ENCODE measurements at regions not wholly inside any gene's neighbourhood (a gene's known extent, or its start where the extent isn't known, plus 50 kb on each side); places are given as distances from the start of the nearest gene placed in this dataset.
A peak's percentile ranks its signal among the peaks of the same experiment; 100 is the strongest.
"Not testable (repeated sequence)": the region's sequence is repeated elsewhere in the genome, so short reads cannot be mapped to it uniquely, and the experiment has no call there.

DNA sequence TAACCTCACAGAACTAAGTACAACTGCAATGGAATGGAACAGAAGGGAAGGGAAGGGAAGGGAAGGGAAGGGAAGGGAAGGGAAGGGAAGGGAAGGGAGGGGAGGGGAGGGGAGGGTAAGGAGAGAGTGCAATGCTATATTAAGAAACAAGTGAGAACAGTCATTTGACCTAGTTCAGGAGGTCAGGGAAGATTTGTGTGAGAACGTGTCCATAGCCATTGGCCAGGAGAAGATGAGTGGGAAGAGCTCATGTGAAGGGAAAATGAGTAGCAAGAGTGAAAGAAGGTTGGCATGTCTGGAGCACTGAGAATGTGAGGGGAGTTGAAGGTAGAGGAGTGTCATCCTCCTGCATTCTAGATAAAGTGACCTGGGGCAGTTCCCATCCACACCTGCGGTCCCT is 481.6 kb downstream of the IRS1 start:
- DNase-seq, result no peak

DNA sequence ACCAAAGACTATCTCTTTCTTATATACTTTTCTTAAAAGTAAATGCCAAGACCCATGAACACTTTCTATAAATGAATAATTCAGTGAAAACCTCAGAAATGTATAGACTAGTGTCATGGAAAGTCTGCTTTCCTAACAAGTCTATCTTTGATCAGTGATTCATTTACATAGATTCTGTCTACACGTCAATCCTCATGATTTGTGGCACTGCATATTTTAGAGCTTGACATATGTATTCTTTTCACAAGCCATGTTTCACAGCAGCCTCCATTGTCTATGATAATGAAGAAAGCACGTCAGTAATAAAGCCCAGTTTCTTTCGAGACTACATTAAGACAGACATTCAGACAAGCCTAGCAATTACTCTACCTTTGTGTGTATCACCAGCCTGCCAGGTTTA is 486.6 kb downstream of the IRS1 start:
- DNase-seq, result no peak

DNA sequence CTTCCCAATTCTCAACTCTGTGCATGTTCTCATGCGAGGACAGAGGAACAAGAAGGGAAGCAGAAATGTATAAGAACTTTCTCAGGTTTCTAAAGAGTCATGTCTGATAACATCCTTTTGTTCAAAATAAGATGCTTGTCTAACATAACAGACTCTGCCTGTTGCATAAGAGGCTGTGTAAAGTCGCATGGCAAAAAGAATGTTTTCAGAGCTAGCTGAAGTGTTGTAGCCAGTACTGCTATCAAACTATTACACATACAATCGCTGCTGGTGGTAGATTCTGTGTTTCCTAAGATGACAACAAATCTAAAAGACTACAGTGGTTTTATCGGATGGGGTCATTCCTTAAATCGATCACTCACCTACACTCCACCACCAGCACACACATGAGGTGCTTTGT is 487.5 kb downstream of the IRS1 start:
- DNase-seq, result no peak

DNA sequence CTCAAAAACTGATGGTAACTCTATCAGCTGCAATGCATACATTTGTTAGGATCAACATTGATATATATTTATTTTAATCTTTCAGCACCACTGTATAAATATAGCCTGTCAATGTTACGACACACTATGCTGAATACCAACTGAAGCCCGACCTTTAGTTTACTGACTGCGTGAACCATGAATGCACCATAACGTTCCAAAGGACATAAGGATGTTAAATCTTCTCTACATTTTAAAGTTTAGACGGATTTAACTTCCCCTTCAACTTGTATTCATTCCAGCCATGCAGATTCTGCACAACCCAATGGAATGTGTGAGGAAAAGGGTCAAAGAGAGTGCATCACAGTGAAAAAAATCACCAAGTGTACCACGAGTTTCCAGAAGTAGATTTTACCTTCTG is 489.5 kb downstream of the IRS1 start:
- no peak for DNase-seq

DNA sequence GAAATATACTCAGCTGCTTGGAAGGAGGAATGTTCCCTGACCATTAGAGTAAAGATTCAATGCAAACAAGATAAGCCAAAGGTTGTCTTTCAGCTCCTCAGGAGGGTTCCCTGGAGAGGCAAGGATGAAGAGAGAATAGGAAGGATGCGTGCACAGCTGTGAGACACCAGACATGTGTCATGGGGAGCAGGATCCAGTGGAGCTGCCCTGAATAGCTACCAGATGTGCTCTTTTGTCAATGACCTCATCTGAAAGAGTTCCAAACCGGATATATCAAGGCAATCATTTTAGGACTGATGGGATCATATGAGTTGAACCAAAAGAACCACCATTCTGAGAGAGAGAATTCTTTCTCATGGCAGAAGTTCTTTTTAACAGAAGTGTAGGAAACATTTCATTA is 490.6 kb downstream of the IRS1 start:
- no peak for DNase-seq

DNA sequence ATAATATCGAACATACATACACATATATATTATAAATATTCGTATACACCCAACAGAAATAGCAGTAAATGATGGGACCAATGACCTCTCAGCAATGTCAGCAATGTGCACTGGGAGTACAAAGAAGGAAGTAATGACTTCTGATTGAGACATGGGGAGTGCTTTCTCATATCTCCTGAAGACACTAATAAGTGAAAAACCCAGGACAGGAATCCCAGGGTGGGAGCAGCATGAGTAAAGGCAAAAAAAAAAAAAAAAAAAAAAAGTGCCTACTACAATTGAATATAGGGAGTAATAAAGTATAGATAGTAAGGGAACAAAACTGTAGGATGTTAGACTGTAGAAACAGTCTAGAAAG is 491.3 kb downstream of the IRS1 start:
- no peak for DNase-seq

DNA sequence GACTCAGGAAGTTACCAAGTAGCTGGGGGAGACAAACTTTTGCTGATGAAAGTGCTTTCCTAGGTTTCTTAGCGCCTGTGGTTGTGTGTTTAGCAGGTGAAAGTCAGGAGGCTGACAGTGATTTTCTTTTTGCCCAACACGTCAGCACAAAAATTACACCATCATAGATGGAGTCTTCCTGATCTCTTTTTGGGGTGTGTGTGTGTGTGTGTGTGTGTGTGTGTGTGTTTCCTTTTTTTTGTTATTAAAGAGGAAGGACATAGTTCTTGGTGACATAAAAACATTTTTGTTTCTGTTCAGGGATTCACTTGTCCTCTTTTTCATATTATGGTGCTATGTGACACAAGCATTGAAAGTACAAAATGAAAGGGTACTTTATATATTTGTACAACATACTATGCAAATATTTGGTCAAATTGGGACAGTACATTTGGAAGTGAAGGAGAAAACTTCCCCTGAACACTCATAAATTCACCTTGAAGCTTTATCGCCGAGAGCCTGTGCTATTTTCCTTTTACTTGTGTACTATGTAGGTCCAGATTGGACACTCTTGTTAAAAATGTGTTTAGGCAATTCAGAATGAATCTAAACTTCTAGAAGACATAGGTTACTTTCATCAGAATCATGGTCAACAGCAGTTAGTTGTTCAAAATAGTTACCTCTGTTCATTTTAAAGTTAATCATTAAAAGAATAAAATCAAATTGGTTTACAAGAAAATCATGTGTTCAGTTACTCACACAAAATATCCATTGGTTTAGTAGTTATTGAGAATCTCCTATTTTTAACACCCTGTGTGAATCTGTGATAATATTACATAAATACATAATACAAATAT is 491.9 kb downstream of the IRS1 start:
- no peak for DNase-seq

DNA sequence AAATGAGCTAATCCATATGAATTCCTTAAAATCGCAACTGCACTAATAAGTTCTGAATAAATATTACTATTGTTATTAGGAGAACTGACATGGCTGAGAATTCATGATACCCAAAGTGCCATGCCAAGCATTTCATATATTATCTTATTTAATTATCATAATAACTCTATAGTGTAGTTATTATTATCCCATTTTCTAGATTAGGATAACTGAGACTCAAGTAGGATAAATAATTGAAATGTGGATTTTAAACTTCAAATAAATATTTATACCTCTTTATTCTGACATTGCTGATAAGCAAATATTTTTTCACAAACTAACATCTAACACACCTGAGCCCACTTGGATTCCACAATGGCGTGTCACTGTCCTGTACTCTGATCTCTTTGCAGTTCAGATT is 492.7 kb downstream of the IRS1 start:
- no peak for DNase-seq

DNA sequence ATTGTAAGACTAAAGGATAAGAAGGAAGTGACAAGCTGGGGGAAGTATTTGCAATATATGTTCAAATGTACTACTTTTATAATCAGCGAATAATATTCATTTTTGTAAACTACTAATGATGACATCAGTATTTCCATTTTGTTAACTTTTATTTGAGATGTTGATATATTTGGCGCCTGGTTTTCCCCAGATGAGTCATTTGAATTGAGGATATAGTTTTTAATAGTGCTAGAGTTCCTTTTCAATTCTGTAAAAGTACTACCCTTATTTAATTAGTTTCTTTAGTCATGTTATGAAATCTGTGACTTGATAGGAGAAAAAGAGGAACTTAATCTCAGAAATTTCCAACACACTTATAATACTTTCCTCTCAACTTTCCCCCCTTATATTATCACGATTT is 495.3 kb downstream of the IRS1 start:
- DNase-seq, result no peak

DNA sequence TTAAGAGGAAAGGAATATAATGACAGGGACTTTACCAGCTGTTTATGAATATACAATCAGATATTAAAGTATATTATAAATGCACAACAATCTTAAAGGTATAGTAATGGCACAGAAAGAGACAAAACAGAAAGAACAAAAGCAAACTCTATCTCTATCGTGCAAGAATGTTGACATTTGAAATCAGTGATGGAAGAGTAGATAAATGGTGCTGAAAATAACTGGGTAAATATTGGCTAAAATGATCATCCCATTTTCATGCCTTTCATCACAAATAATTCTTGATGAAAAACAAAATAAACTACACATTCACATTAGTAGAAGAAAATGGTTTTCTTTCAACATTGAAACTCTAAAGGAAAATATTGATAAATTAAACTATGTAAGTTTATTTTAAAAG is 495.9 kb downstream of the IRS1 start:
- DNase-seq, result no peak

DNA sequence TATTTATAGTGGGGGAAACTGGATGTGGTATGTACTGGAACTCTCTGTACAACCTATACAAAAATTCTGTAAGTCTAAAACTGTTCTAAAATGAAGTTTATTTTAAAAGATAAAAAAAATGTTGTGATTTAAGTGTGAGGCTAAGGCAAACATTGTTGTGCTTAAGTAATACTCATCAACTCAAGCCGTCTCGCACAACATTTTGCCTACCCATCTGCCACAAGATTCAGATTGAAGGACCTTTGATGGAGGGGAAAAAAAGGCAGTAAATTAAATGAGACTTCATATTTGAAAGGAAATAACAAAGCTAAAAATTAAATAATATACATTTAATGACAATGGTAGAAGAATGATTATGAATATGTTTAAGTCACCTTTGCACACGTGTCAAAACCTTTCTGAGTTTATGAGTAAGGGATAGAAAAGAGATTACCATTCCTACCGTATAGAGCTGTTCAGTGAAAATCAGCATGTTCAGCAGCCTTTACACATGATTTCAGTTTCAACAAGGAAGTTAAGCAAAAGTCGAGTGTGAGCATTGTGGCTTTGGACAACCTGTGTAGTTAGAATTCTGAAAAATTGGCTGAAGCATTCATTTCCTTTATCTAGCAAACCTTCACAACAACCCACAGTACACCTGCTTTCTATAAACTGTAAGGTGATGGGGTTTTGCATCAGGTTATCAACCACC is 499.3 kb downstream of the IRS1 start:
- DNase-seq, result no peak

DNA sequence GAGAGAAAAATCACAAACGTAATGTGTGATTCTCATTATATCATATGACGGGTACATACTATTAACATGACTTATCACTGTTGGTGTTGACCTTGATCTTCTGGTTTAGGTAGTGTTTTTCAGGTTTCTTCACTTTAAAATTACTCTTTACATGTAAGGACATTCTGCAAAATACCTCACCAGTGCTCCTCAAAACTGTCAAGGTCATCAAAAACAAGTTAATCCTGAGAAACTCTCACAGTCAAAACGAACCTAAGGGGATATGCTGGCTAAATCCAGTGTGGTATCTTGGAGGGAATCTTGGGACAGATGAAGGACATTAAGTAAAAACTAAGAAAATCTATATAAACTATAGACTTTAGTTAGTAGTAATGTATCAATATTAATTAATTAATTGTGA is 499.8 kb downstream of the IRS1 start:
- DNase-seq, result no peak

DNA sequence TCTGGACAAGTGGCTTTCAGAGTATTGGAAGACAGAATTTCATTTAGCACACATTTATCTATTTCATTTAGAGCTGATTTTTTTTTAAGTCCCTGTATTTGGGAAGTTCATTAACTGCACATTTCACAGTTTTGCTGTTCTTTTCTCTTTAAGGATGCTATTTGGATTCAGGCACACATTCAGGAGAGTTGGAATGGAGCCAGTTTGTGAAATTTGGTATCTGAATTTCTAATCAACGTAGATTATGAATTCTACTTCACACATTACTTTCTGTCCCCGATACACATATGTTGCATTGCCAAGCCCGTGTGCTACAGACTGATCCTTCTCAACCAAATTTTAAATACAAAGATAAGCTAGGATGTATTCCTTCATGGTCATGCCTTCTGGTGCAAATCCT is 503.9 kb downstream of the IRS1 start:
- DNase-seq, result no peak

DNA sequence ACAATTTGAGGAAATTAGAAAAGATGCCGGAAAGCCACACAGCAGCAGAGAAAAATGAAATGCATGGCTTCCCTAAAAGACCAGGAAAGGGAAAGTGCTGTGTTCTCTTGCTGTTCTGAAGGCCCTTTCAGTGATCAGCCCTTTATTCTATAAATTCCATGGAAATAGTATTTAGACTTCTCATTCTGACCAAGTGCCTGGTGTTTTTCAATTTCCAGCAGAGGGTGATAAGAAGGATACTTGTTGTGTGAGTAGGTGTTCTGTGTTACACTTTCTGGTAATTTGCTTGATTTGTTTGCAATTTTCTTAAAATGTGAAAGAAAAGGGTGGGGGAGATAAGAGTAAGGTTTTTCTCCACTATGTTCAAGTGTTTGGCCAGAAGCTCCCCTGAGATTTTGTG is 504.5 kb downstream of the IRS1 start:
- DNase-seq, result no peak

DNA sequence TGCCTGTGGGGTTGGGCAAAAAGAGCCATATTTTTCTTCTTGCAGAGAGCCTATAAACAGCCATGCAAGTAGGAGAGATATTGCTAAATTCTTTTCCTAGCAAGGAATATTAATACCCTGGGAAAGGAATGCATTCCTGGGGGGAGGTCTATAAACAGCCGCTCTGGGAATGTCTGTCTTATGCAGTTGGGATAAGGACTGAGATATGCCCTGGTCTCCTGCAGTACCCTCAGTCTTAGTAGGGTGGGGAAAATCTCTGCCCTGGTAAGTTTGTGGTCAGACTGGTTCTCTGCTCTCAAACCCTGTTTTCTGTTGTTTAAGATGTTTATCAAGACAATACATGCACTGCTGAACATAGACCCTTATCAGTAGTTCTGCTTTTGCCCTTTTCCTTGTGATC is 508.3 kb downstream of the IRS1 start:
- not testable (repeated sequence) for DNase-seq

DNA sequence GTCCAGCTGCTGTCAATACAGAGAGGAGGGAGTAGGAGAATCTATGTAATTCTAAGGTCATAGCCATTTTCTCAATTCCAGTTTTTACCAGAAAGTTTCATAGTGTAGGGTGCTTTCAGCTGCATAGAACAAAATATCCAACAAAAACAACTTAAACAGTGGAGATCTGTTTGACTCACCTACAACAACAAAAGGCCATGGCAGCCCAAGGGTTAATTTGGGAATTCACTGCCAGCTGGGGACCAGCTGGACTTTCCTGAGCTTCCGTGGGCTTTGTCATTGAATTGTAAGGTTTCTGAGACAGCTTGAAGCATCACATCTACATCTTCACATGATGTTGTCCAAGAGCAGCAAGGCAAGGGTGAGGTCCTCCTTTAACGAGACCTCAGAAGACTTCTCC is 512.7 kb downstream of the IRS1 start:
- DNase-seq, result no peak

DNA sequence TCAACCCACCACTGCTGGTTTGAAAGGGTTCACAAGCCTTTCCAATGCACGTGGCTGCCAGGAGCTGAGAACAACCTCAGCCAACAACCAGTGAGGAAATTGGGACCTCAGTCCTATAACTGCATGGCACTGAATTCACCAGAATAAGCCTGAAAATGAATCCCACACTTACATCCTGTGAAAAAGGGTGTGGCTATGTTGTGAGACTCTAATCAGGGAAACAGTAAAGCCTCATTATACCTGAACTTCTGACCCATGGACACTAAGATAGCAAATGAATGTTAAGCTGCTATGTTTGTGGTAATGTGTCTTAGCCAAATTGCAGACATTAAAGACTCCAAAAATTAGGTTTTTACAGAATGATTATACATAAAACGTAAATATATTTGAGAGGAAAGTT is 515.8 kb downstream of the IRS1 start:
- no peak for DNase-seq

DNA sequence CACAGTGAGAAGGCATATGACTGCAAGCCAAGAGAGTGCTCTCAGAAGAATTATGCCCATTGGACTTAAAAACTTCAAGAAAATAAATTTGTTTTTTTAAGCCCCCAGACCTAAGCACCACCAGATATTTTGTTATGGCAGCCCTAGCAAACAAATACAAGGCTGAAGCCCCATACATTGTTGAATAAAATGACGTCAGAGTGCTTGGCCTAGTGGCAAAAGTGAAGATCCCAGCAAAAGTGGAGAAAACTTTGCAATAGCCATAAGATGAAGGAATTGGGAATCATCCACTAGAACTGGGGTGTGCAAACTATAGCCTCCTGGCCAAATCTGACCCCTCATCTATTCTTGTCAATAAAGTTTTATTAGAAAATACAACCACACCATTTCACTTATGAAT is 517.5 kb downstream of the IRS1 start:
- no peak for DNase-seq

DNA sequence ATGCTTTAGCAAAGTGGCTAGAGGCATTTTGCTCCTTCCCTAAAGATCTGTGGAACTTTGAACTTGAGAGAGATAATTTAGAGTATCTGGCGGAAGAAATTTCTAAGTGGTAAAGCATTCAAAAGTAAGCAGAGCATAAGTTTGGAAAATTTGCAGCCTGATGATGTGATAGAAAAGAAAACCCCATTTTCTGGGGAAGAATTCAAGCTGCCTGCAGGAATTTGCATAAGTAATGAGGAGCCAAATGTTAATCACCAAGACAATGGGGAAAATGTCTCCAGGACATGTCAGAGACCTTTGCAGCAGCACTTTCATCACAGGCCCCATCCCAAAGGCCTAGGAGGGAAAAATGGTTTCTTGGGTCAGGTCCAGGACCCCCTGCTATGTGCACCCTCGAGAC is 519.5 kb downstream of the IRS1 start:
- DNase-seq, result not testable (repeated sequence)

DNA sequence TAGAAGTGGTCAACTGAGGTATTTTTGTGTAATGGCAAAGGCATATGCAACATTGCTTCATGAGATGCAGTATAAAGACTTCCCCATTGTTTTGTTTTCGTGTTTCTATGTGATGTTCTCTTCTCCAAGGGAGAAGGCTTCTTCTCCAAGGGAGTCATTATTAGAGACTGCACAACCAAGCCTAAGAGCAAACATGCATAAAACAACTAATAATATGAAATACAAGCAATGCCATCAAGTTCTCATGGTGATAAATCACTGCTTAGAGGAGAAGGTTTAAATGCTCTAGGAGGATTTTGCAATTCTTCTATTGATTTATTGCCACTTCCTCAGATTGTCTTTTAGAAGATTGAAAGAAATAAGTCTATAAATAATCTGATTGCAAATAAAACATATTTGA is 524.4 kb downstream of the IRS1 start:
- DNase-seq, result no peak

DNA sequence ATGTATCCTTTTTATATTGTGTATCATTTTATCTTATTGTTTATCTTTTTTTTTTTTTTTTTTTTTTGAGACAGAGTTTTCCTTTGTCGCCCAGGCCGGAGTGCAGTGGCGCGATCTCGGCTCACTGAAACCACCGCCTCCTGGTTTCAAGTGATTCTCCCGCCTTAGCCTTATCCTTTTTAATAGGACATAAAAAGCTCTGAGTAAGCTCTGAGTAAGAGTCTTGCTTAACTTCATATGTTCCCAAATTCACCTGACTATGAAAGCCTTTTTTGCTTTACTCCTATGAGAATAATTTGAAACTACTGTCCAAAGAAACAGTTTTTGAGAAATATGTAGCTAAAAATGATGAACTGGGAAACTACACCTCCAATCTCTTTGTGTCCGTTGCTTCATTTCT is 525.5 kb downstream of the IRS1 start:
- no peak for DNase-seq

DNA sequence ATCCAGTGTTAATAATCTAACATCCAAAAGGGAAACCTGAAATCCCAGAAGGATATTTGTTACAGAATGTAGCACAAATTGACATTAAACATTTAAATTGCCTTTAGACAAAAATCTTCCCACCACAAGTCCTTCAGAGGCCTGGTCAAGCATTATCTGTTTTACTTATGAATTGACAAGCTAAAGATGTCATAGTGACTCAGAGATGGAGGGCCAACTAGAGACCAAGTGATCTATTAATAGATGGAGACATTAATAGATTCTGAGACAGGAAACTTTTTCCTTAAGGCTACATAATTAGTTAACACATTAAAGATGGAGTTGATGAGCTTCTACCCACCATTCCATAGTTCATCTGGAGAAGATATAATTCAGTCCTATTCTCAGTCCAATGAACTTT is 526.2 kb downstream of the IRS1 start:
- no peak for DNase-seq

DNA sequence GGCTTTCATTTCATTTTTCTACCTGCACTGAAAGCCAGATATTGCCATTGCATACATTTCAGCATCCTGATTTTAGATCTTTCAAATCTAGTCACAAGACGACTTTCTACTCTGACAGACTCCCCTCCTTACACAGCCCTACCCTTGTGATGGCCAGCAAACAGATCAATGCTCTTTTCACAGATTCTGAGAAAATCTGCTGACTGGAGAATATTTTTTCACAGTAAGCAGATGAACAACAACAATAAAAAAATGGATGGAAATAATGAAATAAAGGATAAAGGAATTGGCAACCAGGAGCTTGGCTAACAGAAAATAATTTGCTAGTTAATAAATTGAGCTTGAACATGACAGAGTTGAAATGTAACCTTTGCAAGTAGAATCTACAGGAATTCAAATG is 527.2 kb downstream of the IRS1 start:
- DNase-seq, result peak in 1 of 14 donors; percentile 0

DNA sequence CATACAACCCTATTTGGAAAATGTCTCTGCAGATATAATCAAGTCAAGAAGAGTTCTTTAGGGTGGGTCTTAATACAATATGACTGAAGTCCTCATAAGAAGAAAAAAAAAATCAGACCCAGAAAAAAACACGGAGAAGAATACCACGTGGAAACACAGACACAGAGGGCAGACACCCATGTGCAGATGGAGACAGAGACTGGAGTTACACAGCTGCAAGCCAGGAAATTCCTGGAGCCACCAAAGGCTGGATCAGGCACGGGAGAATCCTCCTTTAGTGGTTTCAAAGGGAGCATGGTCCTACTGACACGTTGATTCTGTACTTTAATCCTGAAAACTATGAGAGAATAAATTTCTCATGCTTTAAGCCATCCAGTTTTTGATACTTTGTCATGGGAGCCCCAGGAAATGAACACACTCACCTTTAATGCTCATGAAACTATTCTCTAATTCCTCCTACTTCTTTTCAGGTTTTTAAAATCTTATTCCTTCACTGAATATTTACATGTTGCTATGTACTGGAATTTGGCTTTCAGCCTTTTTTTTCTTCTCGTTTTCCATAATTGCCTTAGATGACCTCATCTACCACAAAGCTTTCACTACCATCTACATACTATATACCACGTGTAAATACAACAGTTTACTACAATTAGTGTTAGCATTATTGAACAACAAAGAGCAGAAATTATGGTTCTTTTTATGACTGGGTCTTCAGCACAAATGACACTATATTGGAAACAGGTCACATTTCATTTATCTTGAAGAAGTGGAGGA is 529.1 kb downstream of the IRS1 start:
- DNase-seq, result no peak

Measured in C1 segment of cervical spinal cord (tissue), 14 donors.